Mesendoderm (in vitro differentiated cells): ENCODE measurements at regions not wholly inside any gene's neighbourhood (a gene's known extent, or its start where the extent isn't known, plus 50 kb on each side); places are given as distances from the start of the nearest gene placed in this dataset.

Experiments used
- DNase-seq: peaks from one replicate; pipeline ENCODE4 v3.0.0; 2013
- H2AK5ac ChIP-seq: 2 replicates; pipeline ENCODE4 v1.6.1; 2013; ENCODE audit warnings: low read length, inconsistent platforms
- H2BK120ac ChIP-seq: 2 replicates; pipeline ENCODE4 v1.6.1; 2013; ENCODE audit warnings: low read depth, mild to moderate bottlenecking, low read length, moderate library complexity, mixed read lengths
- H2BK15ac ChIP-seq: replicated peaks from 2 replicates; pipeline ENCODE4 v1.6.1; 2013; ENCODE audit warnings: low read depth, mild to moderate bottlenecking, moderate library complexity
- H2BK5ac ChIP-seq: 2 replicates; pipeline ENCODE4 v1.6.1; 2013; ENCODE audit warnings: low read length, inconsistent platforms
- H3K18ac ChIP-seq: 2 replicates; pipeline ENCODE4 v1.6.1; 2013; ENCODE audit warnings: mild to moderate bottlenecking, low read length, mixed read lengths
- H3K23ac ChIP-seq: one replicate; pipeline ENCODE4 v1.6.1; 2013; ENCODE audit warnings: low read length
- H3K27ac ChIP-seq: 2 replicates; pipeline ENCODE4 v1.5.1; 2013; ENCODE audit warnings: low read depth, mild to moderate bottlenecking, inconsistent platforms, low read length, moderate library complexity
- H3K27me3 ChIP-seq: 2 replicates; pipeline ENCODE4 v1.6.1; 2013; ENCODE audit warnings: low read length, control low read depth, mild to moderate bottlenecking, inconsistent platforms; ENCODE audit not compliant: insufficient read depth, poor library complexity
- H3K36me3 ChIP-seq: 2 replicates; pipeline ENCODE4 v1.6.1; 2013; ENCODE audit warnings: low read length, inconsistent platforms; ENCODE audit not compliant: control insufficient read depth, insufficient read depth
- H3K4ac ChIP-seq: one replicate; pipeline ENCODE4 v1.6.1; 2013; ENCODE audit warnings: low read depth, mild to moderate bottlenecking, low read length, moderate library complexity
- H3K4me1 ChIP-seq: 2 replicates; pipeline ENCODE4 v1.6.1; 2013; ENCODE audit warnings: low read depth, low read length, inconsistent platforms; ENCODE audit not compliant: control insufficient read depth
- H3K4me2 ChIP-seq: 2 replicates; pipeline ENCODE4 v1.6.1; 2013; ENCODE audit warnings: low read length
- H3K4me3 ChIP-seq: 2 replicates; pipeline ENCODE4 v1.5.1; 2013; ENCODE audit warnings: mild to moderate bottlenecking, low read length
- H3K56ac ChIP-seq: one replicate; pipeline ENCODE4 v1.6.1; 2013; ENCODE audit warnings: low read length
- H3K79me1 ChIP-seq: 2 replicates; pipeline ENCODE4 v1.6.1; 2013; ENCODE audit warnings: low read length, inconsistent platforms
- H3K79me2 ChIP-seq: 2 replicates; pipeline ENCODE4 v1.6.1; 2013; ENCODE audit warnings: mild to moderate bottlenecking, low read length; ENCODE audit not compliant: control insufficient read depth, insufficient read depth
- H3K9ac ChIP-seq: 2 replicates; pipeline ENCODE4 v1.6.1; 2013; ENCODE audit warnings: low read length, inconsistent platforms
- H4K5ac ChIP-seq: one replicate; pipeline ENCODE4 v1.6.1; 2013; ENCODE audit warnings: low read length
- H4K8ac ChIP-seq: one replicate; pipeline ENCODE4 v1.6.1; 2013; ENCODE audit warnings: low read depth, mild to moderate bottlenecking, control low read depth, low read length, moderate library complexity
- WGBS: extraction: QIAGEN DNeasy Blood & Tissue Kit; methylation state at CpG from one replicate; pipeline ENCODE4 v1.1.7; 2013; ENCODE audit warnings: low lambda C conversion rate, missing lambda C conversion rate; ENCODE audit not compliant: insufficient coverage; ENCODE audit errors: extremely low coverage; 5-methylcytosine and 5-hydroxymethylcytosine counted together

GRCh38 chr9:129561594-129562281 lies 59.2 kb downstream of the C9orf50 start:
- no CpG with 5 or more reads among the region's 28 CpGs for WGBS

GRCh38 chr9:129560881-129561306 lies 60.0 kb downstream of the C9orf50 start:
- H4K5ac ChIP-seq = no peak overlapping the region
- no peak overlapping the region for H3K4me3 ChIP-seq
- no peak overlapping the region for H3K4ac ChIP-seq
- no peaks in the 10 kb centered on the region for H3K79me2 ChIP-seq
- no peak overlapping the region for H3K27ac ChIP-seq
- H2BK5ac ChIP-seq = peak overlapping the region; percentile 69
- no peak overlapping the region for H2BK15ac ChIP-seq
- H3K23ac ChIP-seq = no peak overlapping the region
- no peaks in the 10 kb centered on the region for H3K79me1 ChIP-seq
- H3K18ac ChIP-seq = peak overlapping the region; percentile 4
- peak overlapping the region; percentile 26 for H3K9ac ChIP-seq
- H4K8ac ChIP-seq = no peak overlapping the region
- H3K36me3 ChIP-seq = no peaks in the 10 kb centered on the region
- H3K56ac ChIP-seq = peak overlapping the region; percentile 9
- peak overlapping the region; percentile 93 for H2AK5ac ChIP-seq
- H3K4me2 ChIP-seq = no peak overlapping the region
- H3K27me3 ChIP-seq = no peaks in the 10 kb centered on the region
- WGBS = no CpG with 5 or more reads among the region's 13 CpGs
- H3K4me1 ChIP-seq = peaks cover 24% of the 10 kb centered on the region
- no peak overlapping the region for H2BK120ac ChIP-seq
- DNase-seq = no peak

More at GRCh38 chr9:129561594-129562281, 59.2 kb downstream of the C9orf50 start:
- no peak overlapping the region for H2BK5ac ChIP-seq
- H3K23ac ChIP-seq = no peak overlapping the region
- no peak overlapping the region for H3K4me3 ChIP-seq
- peaks cover 21% of the 10 kb centered on the region for H3K4me1 ChIP-seq
- H3K9ac ChIP-seq = peak overlapping the region; percentile 39
- no peaks in the 10 kb centered on the region for H3K27me3 ChIP-seq
- no peak overlapping the region for H2BK15ac ChIP-seq
- H2BK120ac ChIP-seq = no peak overlapping the region
- no peaks in the 10 kb centered on the region for H3K79me2 ChIP-seq
- no peak overlapping the region for H3K4me2 ChIP-seq
- no peak overlapping the region for H2AK5ac ChIP-seq
- H3K36me3 ChIP-seq = no peaks in the 10 kb centered on the region
- no peak overlapping the region for H4K5ac ChIP-seq
- peak overlapping the region; percentile 76 for H3K56ac ChIP-seq
- DNase-seq = no peak
- H3K79me1 ChIP-seq = no peaks in the 10 kb centered on the region
- no peak overlapping the region for H3K27ac ChIP-seq
- H3K18ac ChIP-seq = peak overlapping the region; percentile 4
- peak overlapping the region; percentile 72 for H3K4ac ChIP-seq
- H4K8ac ChIP-seq = no peak overlapping the region

- WGBS = no CpG with 5 or more reads among the region's 4 CpGs
- Histone ChIP-seq H3K4me2 (no peak overlapping the region), H3K79me2 (no peaks in the 10 kb centered on the region), H3K56ac (peak overlapping the region; percentile 49), H3K4me3 (no peak overlapping the region), H3K36me3 (no peaks in the 10 kb centered on the region), H4K5ac (no peak overlapping the region), H3K9ac (peak overlapping the region; percentile 22), H3K79me1 (no peaks in the 10 kb centered on the region), H4K8ac (no peak overlapping the region), H3K23ac (no peak overlapping the region), H2BK120ac (no peak overlapping the region), H3K18ac (peak overlapping the region; percentile 11), H2AK5ac (peak overlapping the region; percentile 63), H2BK15ac (no peak overlapping the region), H2BK5ac (peak overlapping the region; percentile 18), H3K27ac (peak overlapping the region; percentile 27), H3K4me1 (peaks cover 24% of the 10 kb centered on the region), H3K27me3 (no peaks in the 10 kb centered on the region), H3K4ac (no peak overlapping the region)
- DNase-seq = no peak
Measured at GRCh38 chr9:129559506-129559881, 61.4 kb downstream of the C9orf50 start.

GRCh38 chr9:129558551-129559505 lies 62.1 kb downstream of the C9orf50 start:
- Histone ChIP-seq H4K5ac (no peak overlapping the region), H4K8ac (no peak overlapping the region), H3K27me3 (no peaks in the 10 kb centered on the region), H3K23ac (peak overlapping the region; percentile 92), H2BK120ac (peak overlapping the region; percentile 83), H3K4me2 (no peak overlapping the region), H3K79me2 (no peaks in the 10 kb centered on the region), H2BK5ac (peak overlapping the region; percentile 92), H3K79me1 (no peaks in the 10 kb centered on the region), H3K18ac (peak overlapping the region; percentile 91), H3K36me3 (no peaks in the 10 kb centered on the region), H3K9ac (peak overlapping the region; percentile 67), H3K4me3 (no peak overlapping the region), H3K27ac (peak overlapping the region; percentile 96), H3K4ac (peak overlapping the region; percentile 89), H3K4me1 (peaks cover 25% of the 10 kb centered on the region), H2AK5ac (peak overlapping the region; percentile 99), H3K56ac (peak overlapping the region; percentile 87), H2BK15ac (no peak overlapping the region)
- DNase-seq = peak; percentile 84
- WGBS = no CpG with 5 or more reads among the region's 21 CpGs

GRCh38 chr9:129558063-129558550 lies 62.8 kb downstream of the C9orf50 start:
- Histone ChIP-seq H3K27me3 (no peaks in the 10 kb centered on the region), H3K79me1 (no peaks in the 10 kb centered on the region), H3K4me1 (peaks cover 25% of the 10 kb centered on the region), H2BK5ac (peak overlapping the region; percentile 92), H3K9ac (peak overlapping the region; percentile 67), H3K18ac (peak overlapping the region; percentile 91), H3K23ac (peak overlapping the region; percentile 92), H3K79me2 (no peaks in the 10 kb centered on the region), H3K36me3 (no peaks in the 10 kb centered on the region), H3K4ac (peak overlapping the region; percentile 89), H4K8ac (peak overlapping the region; percentile 44), H3K56ac (peak overlapping the region; percentile 87), H2AK5ac (peak overlapping the region; percentile 99), H3K4me2 (no peak overlapping the region), H3K4me3 (no peak overlapping the region), H2BK120ac (peak overlapping the region; percentile 83), H4K5ac (no peak overlapping the region), H3K27ac (peak overlapping the region; percentile 96), H2BK15ac (no peak overlapping the region)
- no peak for DNase-seq
- WGBS = no CpG with 5 or more reads among the region's 16 CpGs
